Amniotic epithelial cell (primary cell): ENCODE measurements at regions not wholly inside any gene's neighbourhood (a gene's known extent, or its start where the extent isn't known, plus 50 kb on each side); places are given as distances from the start of the nearest gene placed in this dataset.

Experiments used
- DNase-seq: peaks from one replicate; pipeline ENCODE4 v3.0.0-alpha.2; 2010; ENCODE audit warnings: low read depth

GRCh38 chr7:84484502-84485079, 290.0 kb upstream of the SEMA3A start:
- no peak for DNase-seq

- no peak for DNase-seq
Measured at GRCh38 chr7:84482476-84482875, 287.9 kb upstream of the SEMA3A start.

- DNase-seq: no peak
Measured at GRCh38 chr7:84479059-84479458, 284.5 kb upstream of the SEMA3A start.

GRCh38 chr7:84477786-84478478, 283.3 kb upstream of the SEMA3A start:
- no peak for DNase-seq

GRCh38 chr7:84474436-84474835, 279.8 kb upstream of the SEMA3A start:
- DNase-seq: no peak

- no peak for DNase-seq
Measured at GRCh38 chr7:84471576-84471975, 277.0 kb upstream of the SEMA3A start.

GRCh38 chr7:84469034-84469433, 274.4 kb upstream of the SEMA3A start:
- DNase-seq: no peak

- DNase-seq: no peak
Measured at GRCh38 chr7:84462259-84462658, 267.7 kb upstream of the SEMA3A start.

GRCh38 chr7:84461093-84461492, 266.5 kb upstream of the SEMA3A start:
- DNase-seq: no peak

- peak; percentile 10 for DNase-seq
Measured at GRCh38 chr7:84455788-84456187, 261.2 kb upstream of the SEMA3A start.

GRCh38 chr7:84454174-84454959, 259.8 kb upstream of the SEMA3A start:
- no peak for DNase-seq

GRCh38 chr7:84452618-84453017, 258.0 kb upstream of the SEMA3A start:
- no peak for DNase-seq

- no peak for DNase-seq
Measured at GRCh38 chr7:84450772-84451171, 256.2 kb upstream of the SEMA3A start.

- DNase-seq: no peak
Measured at GRCh38 chr7:84447636-84448293, 253.2 kb upstream of the SEMA3A start.

GRCh38 chr7:84446991-84447480, 252.4 kb upstream of the SEMA3A start:
- DNase-seq: no peak

- no peak for DNase-seq
Measured at GRCh38 chr7:84425702-84426259, 231.2 kb upstream of the SEMA3A start.

GRCh38 chr7:84422790-84423189, 228.2 kb upstream of the SEMA3A start:
- peak; percentile 22 for DNase-seq

- DNase-seq: peak; percentile 95
Measured at GRCh38 chr7:84412161-84412969, 217.8 kb upstream of the SEMA3A start.

GRCh38 chr7:84399661-84400060, 205.1 kb upstream of the SEMA3A start:
- no peak for DNase-seq

- DNase-seq: no peak
Measured at GRCh38 chr7:84394219-84394618, 199.6 kb upstream of the SEMA3A start.

- no peak for DNase-seq
Measured at GRCh38 chr7:84393786-84394185, 199.2 kb upstream of the SEMA3A start.
